ENCODE measurements at regions not wholly inside any gene's neighbourhood (a gene's known extent, or its start where the extent isn't known, plus 50 kb on each side); places are given as distances from the start of the nearest gene placed in this dataset.

DNA sequence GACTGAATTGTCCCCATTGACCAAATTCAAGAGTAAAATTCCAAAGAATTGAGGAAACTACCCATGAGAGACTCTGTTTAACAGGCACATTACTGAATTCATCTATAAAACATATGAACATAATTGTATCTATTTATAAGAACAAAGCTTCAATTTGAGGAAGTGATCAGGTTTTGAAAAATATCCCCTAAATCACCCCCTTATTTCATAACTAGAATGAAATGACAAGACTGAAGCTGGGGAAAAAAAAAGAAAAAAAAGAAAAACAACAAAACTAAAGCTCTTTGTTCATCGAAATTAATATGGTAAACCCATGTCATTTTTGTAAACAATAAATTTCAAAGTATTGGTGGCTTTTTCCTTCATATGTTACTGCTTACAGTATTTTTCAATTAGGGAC lies 184.9 kb upstream of the SEMA3A start:
- TF ChIP-seq, protein P1, sequence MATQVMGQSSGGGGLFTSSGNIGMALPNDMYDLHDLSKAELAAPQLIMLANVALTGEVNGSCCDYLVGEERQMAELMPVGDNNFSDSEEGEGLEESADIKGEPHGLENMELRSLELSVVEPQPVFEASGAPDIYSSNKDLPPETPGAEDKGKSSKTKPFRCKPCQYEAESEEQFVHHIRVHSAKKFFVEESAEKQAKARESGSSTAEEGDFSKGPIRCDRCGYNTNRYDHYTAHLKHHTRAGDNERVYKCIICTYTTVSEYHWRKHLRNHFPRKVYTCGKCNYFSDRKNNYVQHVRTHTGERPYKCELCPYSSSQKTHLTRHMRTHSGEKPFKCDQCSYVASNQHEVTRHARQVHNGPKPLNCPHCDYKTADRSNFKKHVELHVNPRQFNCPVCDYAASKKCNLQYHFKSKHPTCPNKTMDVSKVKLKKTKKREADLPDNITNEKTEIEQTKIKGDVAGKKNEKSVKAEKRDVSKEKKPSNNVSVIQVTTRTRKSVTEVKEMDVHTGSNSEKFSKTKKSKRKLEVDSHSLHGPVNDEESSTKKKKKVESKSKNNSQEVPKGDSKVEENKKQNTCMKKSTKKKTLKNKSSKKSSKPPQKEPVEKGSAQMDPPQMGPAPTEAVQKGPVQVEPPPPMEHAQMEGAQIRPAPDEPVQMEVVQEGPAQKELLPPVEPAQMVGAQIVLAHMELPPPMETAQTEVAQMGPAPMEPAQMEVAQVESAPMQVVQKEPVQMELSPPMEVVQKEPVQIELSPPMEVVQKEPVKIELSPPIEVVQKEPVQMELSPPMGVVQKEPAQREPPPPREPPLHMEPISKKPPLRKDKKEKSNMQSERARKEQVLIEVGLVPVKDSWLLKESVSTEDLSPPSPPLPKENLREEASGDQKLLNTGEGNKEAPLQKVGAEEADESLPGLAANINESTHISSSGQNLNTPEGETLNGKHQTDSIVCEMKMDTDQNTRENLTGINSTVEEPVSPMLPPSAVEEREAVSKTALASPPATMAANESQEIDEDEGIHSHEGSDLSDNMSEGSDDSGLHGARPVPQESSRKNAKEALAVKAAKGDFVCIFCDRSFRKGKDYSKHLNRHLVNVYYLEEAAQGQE (IDR thresholded peaks at IDR 0.05; ENCODE audit: insufficient read depth in 1 of 2, low read depth in 2 of 2, low read length in 2 of 2), result no peak
- TF ChIP-seq TAF1 (IDR thresholded peaks at IDR 0.05; ENCODE audit: borderline replicate concordance, insufficient read depth, low read length) (no peak), POLR2AphosphoS5 (IDR thresholded peaks at IDR 0.05; ENCODE audit: low read depth, low read length) (no peak)

All from PFSK-1 (cell line).